Suprapubic skin (tissue), 4 donors: ENCODE measurements at regions not wholly inside any gene's neighbourhood (a gene's known extent, or its start where the extent isn't known, plus 50 kb on each side); places are given as distances from the start of the nearest gene placed in this dataset.

Experiments
- CTCF ChIP-seq, 2 donors: fragments of 200-600 bp in 1 of 2; fragments of 450-650 bp in 1 of 2; sonication (generic) in 1 of 2; IDR thresholded peaks; one replicate each; pipeline ENCODE4 v1.5.1; 2016 to 2019; ENCODE audit warnings: antibody characterized with exemption in 2 of 2, mild to moderate bottlenecking in 1 of 2, moderate library complexity in 1 of 2
- POLR2A ChIP-seq, 2 donors: fragments of 450-650 bp; IDR thresholded peaks; one replicate each; pipeline ENCODE4 v1.6.1; 2017; ENCODE audit warnings: antibody characterized with exemption in 2 of 2, mild to moderate bottlenecking in 2 of 2, moderate library complexity in 2 of 2
- POLR2AphosphoS5 ChIP-seq, 3 donors: sonication (generic); formaldehyde crosslinking; IDR thresholded peaks; one replicate each; pipeline ENCODE4 v1.6.1; 2017; ENCODE audit warnings: antibody characterized with exemption in 3 of 3

- TF ChIP-seq CTCF (IDR thresholded peaks at IDR 0.05) = no peak
- no peak for TF ChIP-seq POLR2A (IDR thresholded peaks at IDR 0.05)
- TF ChIP-seq POLR2AphosphoS5 (IDR thresholded peaks at IDR 0.05) = no peak
Observed at GRCh38 chr5:9878206-9878605, 248.1 kb upstream of the TAS2R1 start.
